NCI-H526 (cell line): ENCODE measurements at regions not wholly inside any gene's neighbourhood (a gene's known extent, or its start where the extent isn't known, plus 50 kb on each side); places are given as distances from the start of the nearest gene placed in this dataset.
A peak's percentile ranks its signal among the peaks of the same experiment; 100 is the strongest.

Experiments
- DNase-seq, 2 experiments: peaks; one replicate each; lab custom pipeline; 2025; lab: John Stamatoyannopoulos, UW

GRCh38 chr2:64704161-64704560, 50.4 kb upstream of the SERTAD2 start:
- no peak for DNase-seq

- DNase-seq: no peak
These were observed 51.3 kb upstream of the SERTAD2 start for GRCh38 chr2:64704996-64705395.

GRCh38 chr2:64707276-64707675, 53.6 kb upstream of the SERTAD2 start:
- no peak for DNase-seq

- DNase-seq: no peak
These were observed 55.1 kb upstream of the SERTAD2 start for GRCh38 chr2:64708829-64709228.

- DNase-seq: no peak
These were observed 57.6 kb upstream of the SERTAD2 start for GRCh38 chr2:64711252-64711800.

DNA sequence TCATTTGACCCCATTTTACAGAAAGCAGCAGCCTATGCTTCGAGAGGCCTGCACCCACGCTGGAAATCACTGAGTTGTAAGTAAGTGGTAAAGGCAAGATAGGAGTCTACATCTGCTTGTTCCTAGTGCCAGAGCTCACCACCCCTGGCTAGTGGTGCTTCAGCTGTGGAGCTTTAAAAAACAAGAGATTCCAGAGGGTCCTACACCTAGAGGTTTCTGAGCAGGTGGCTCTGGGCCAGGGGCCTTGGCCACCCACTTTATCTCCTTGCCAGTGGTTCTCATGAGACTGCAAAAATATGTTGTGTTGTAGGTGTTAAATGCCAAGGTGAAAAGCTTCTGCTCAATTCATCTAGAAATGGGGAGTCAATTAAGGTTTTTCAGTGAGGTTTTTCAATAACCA, 60.0 kb upstream of the SERTAD2 start:
- DNase-seq: no peak

DNA sequence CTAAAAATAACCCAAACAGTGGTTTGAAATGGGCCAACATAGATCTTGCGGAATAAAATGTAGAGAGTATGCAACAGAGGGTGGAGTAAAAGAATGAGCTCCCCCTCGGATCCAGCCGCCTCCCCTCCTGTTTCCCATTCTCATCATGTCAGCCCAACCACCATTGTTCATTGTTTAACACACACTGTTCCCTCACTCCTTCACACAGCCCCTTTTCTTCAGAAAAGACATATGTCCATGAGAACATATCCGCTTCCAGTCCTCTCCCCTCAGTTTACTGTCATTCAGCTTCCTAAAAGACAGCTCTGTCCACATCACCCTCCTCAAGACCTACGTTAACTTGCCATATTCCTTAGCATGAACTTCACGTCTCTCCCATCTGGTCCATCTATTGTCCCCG, 62.9 kb upstream of the SERTAD2 start:
- DNase-seq: no peak

- DNase-seq: no peak
These were observed 64.7 kb upstream of the SERTAD2 start for GRCh38 chr2:64718250-64718885.

- no peak for DNase-seq
These were observed 67.0 kb upstream of the SERTAD2 start for GRCh38 chr2:64720535-64721319.

DNA sequence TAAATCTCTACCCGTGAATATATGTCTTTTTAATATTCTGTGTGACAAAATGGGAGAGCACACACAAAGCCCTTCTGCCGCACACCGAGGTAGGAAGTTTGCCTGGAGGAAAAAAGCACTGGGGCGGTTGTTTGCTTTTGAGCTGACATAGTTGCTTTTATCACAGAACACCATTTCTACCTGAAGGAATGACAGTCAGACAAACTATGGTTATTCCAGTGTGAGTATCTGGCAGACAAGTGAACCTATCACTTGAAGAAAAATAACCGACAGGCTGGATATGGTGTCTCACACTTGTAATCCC, 67.6 kb upstream of the SERTAD2 start:
- DNase-seq: no peak

- DNase-seq: no peak
These were observed 68.8 kb upstream of the SERTAD2 start for GRCh38 chr2:64722291-64723044.

- no peak for DNase-seq
These were observed 73.5 kb upstream of the SERTAD2 start for GRCh38 chr2:64727013-64727767.

GRCh38 chr2:64727843-64728463, 74.2 kb upstream of the SERTAD2 start:
- DNase-seq: no peak

DNA sequence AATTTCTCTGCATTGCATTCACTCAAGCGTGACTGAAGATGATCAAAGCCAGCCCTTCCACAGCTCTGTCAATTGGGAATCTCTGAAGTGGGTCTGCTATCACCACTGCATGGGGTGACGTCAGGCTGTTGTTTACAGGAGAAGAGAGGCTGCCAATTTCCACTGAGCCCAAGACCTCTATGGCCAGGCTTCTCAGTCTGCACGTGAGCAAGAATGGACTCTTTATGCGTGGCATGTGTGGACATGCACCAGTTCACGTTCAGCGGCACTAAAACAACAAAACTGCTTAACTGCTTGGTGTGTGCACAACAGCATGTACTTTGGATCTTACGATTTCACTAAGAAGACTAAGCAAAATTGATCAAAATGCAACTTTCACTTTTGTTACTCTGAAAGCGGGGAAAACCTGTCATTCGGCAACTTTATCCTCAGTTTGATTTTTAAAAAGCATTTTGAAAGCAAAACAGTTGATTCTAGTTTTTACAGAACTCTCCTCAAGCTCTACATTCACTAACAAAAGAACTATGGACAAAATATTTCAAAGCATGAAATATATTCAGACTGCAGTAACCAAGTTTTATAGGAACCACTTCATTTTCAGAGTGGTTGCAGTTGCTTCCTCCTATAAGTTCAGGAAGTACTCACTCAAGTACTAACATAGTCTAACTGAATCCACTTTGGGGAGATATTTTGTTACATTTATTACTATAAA, 77.0 kb upstream of the SERTAD2 start:
- peak; percentile 28 to 63 for DNase-seq

DNA sequence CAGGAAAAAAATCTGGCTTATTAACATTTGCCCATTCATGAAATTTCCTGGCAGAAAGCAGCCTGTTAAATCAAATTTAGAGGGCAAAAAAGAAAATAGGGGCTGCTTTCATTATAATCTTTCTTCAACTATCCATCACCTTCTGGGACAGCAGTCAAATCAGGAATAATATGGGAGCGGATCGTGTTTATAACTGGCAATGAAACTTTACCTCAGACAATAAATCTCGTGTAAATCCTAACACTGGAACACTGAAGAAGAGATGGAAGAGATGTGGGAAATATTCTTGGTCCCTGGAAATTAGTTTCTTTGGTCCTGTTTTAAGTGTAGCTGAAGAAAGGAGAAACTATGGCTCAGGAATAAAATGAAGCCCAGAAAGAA, 77.5 kb upstream of the SERTAD2 start:
- DNase-seq: no peak

DNA sequence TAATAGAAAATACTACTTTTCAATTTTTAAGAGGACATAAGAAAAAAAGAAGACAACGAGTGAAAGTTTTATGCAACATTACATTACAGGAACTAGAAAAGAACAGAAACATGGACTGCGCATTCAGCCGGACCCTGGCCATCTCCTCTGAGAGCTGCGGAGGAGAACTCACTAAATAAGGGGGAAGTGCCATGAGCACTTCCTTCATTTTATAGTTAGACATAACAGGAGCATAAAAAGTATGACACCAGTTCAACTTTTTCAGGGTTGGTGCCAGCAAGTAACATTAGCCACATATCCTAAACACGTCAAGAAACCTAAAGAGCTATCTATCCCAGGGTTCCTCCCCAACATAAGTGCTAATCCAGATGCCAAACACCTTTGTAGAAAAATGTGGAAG, 78.0 kb upstream of the SERTAD2 start:
- no peak for DNase-seq

GRCh38 chr2:64732146-64732545, 78.4 kb upstream of the SERTAD2 start:
- DNase-seq: no peak

DNA sequence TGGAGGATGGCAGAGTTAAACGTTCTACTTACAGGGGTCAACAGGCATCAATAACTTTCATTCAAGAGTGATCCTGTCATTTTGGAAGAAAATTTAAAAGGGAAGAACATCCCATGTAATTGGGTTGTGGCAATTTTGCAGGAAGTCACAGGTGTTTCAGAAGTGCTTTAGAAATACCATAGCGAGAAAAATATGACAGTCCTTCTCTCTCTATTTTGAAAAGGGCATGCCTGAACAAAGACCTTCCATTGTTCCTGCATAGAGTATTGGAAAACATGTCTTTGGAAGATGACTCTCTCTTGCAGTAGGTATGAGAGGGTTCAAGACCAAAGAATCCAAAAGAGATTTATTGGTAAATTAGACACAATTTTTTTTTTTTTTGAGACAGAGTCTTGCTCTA, 81.8 kb upstream of the SERTAD2 start:
- DNase-seq: no peak

DNA sequence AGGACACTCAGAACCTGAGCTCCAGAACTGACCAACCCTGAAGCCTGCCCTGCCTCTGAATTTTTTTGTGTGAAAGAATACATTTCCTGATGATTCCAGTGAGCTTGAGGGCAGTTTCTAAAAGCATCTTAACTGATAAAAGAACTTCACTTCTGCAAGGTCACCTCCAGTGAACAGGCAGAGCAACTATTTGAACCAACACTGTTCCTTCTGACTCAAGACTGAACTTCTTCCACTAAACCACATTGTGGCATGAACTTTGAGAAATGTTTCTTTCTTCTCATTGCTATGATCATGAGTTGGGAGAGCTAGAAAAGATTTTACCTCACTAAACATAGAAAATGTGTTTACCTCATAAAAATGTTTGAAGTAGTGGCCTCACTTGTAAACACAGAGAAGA, 83.8 kb upstream of the SERTAD2 start:
- no peak for DNase-seq

- DNase-seq: no peak
These were observed 84.3 kb upstream of the SERTAD2 start for GRCh38 chr2:64738026-64738425.

DNA sequence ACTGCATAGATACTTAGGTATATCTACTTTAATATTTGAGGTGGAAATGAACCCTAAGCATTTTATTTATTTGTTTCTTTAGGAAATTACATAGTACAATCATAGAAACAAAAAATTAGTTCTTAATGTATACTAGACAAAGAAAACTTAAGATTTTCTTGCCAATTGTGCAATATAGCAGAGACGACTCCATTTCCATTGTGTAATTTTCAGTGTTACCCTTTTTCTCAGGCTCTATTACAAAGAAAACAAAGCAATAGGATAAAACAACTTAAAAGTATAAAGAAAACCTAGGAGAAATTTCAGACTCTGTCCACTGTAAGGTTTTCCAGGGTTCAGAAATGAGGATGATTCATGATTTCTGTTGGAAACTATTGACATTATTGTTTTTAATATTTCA, 89.0 kb upstream of the SERTAD2 start:
- no peak for DNase-seq
